ENCODE measurements at regions not wholly inside any gene's neighbourhood (a gene's known extent, or its start where the extent isn't known, plus 50 kb on each side); places are given as distances from the start of the nearest gene placed in this dataset.
A peak's percentile ranks its signal among the peaks of the same experiment; 100 is the strongest.

DNA sequence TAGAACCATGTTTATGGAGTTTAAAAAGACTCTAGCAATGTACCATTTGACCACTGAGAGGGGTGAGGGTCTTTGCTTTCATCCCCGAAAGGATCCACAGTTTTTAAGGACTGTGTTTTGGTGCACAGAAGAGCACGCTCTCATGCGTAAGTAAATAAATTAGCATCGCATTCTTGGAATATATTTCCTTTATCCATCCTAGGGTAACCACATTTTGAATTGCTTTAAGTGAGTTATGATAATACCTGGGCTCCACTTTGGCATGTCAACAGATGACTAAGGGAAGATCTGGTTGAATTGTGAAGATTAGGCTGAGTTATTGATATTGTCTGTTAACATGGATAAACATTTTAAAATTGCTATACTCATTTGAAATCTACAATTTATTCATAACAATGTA is 89.4 kb upstream of the EDIL3 start:
- Histone ChIP-seq H3K27me3 (ENCODE audit: control insufficient read depth, insufficient read depth, low read length) (no peaks in the 10 kb centered on the region), H3K9ac (ENCODE audit: low read length in 3 of 3) (no peak overlapping the region), H3K4me3 (ENCODE audit: low read length in 3 of 3) (no peak overlapping the region), H3K4me1 (ENCODE audit: control insufficient read depth in 2 of 3, insufficient read depth in 2 of 3, low read depth in 1 of 3, low read length in 3 of 3) (no peaks in the 10 kb centered on the region), H3K27ac (ENCODE audit: low read depth in 2 of 2, low read length in 2 of 2) (no peak overlapping the region), H3K9me3 (ENCODE audit: control insufficient read depth in 2 of 3, insufficient read depth in 1 of 3, low read length in 3 of 3) (no peaks in the 10 kb centered on the region), H3K36me3 (ENCODE audit: control insufficient read depth in 2 of 3, insufficient read depth in 3 of 3, low read length in 3 of 3) (no peaks in the 10 kb centered on the region)
- DNase-seq (no peak), FAIRE-seq (no peak)
- intact Hi-C loops (cut with DNase I) = no loop called here
- TF ChIP-seq, protein P1, sequence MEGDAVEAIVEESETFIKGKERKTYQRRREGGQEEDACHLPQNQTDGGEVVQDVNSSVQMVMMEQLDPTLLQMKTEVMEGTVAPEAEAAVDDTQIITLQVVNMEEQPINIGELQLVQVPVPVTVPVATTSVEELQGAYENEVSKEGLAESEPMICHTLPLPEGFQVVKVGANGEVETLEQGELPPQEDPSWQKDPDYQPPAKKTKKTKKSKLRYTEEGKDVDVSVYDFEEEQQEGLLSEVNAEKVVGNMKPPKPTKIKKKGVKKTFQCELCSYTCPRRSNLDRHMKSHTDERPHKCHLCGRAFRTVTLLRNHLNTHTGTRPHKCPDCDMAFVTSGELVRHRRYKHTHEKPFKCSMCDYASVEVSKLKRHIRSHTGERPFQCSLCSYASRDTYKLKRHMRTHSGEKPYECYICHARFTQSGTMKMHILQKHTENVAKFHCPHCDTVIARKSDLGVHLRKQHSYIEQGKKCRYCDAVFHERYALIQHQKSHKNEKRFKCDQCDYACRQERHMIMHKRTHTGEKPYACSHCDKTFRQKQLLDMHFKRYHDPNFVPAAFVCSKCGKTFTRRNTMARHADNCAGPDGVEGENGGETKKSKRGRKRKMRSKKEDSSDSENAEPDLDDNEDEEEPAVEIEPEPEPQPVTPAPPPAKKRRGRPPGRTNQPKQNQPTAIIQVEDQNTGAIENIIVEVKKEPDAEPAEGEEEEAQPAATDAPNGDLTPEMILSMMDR (IDR thresholded peaks at IDR 0.05; ENCODE audit: borderline replicate concordance, extremely low read depth, insufficient read depth) = no peak

DNA sequence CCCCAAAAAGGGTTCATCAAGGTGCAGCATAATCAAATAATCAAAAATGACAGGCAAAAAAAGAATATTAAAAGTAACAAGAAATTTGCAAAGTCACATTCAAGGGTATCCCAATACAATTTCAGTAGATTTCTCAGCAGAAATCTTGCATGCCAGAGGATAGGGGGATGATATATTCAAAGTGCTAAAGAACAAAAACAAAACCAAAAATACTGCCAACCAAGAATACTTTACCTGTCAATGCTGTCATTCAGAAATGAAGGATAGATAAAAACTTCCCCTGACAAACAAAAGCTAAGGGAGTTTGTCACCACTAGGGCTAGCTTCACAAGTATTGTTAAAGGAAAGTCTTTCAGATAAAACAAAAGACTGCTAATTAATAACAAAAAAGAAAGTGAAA is 68.7 kb upstream of the EDIL3 start:
- Histone ChIP-seq H3K4me1 (ENCODE audit: control insufficient read depth in 2 of 3, insufficient read depth in 2 of 3, low read depth in 1 of 3, low read length in 3 of 3) (no peaks in the 10 kb centered on the region), H3K36me3 (ENCODE audit: control insufficient read depth in 2 of 3, insufficient read depth in 3 of 3, low read length in 3 of 3) (no peaks in the 10 kb centered on the region), H3K4me3 (ENCODE audit: low read length in 3 of 3) (no peak overlapping the region), H3K27ac (ENCODE audit: low read depth in 2 of 2, low read length in 2 of 2) (no peak overlapping the region), H3K9ac (ENCODE audit: low read length in 3 of 3) (no peak overlapping the region), H3K27me3 (ENCODE audit: control insufficient read depth, insufficient read depth, low read length) (no peaks in the 10 kb centered on the region), H3K9me3 (ENCODE audit: control insufficient read depth in 2 of 3, insufficient read depth in 1 of 3, low read length in 3 of 3) (peaks cover 0 to 3% (median 0%) of the 10 kb centered on the region in 3 donors)
- DNase-seq (no peak), FAIRE-seq (no peak)
- TF ChIP-seq, protein P1 (IDR thresholded peaks at IDR 0.05; ENCODE audit: borderline replicate concordance, extremely low read depth, insufficient read depth) = no peak
- intact Hi-C loops (cut with DNase I) = no loop called here

GRCh38 chr5:84450617-84451414 is 66.1 kb upstream of the EDIL3 start:
- intact Hi-C loops (cut with DNase I) = no loop called here

More at GRCh38 chr5:84450617-84451414, 66.1 kb upstream of the EDIL3 start:
- Histone ChIP-seq H3K4me1 (ENCODE audit: control insufficient read depth in 2 of 3, insufficient read depth in 2 of 3, low read depth in 1 of 3, low read length in 3 of 3) (no peaks in the 10 kb centered on the region), H3K9me3 (ENCODE audit: control insufficient read depth in 2 of 3, insufficient read depth in 1 of 3, low read length in 3 of 3) (peaks cover 0 to 3% (median 0%) of the 10 kb centered on the region in 3 donors), H3K36me3 (ENCODE audit: control insufficient read depth in 2 of 3, insufficient read depth in 3 of 3, low read length in 3 of 3) (no peaks in the 10 kb centered on the region), H3K4me3 (ENCODE audit: low read length in 3 of 3) (no peak overlapping the region), H3K9ac (ENCODE audit: low read length in 3 of 3) (no peak overlapping the region), H3K27me3 (ENCODE audit: control insufficient read depth, insufficient read depth, low read length) (no peaks in the 10 kb centered on the region), H3K27ac (ENCODE audit: low read depth in 2 of 2, low read length in 2 of 2) (no peak overlapping the region)
- TF ChIP-seq, protein P1 (IDR thresholded peaks at IDR 0.05; ENCODE audit: borderline replicate concordance, extremely low read depth, insufficient read depth) = no peak
- peak in 1 of 5 donors; percentile 3 for DNase-seq
- FAIRE-seq = no peak

Measured in kidney (tissue), 13 donors.